Aorta (tissue), 5 donors: ENCODE measurements at regions not wholly inside any gene's neighbourhood (a gene's known extent, or its start where the extent isn't known, plus 50 kb on each side); places are given as distances from the start of the nearest gene placed in this dataset.

Experiments used
- ATAC-seq: fragments of 200-7000 bp; cut with Tn5 transposase; one replicate; pipeline ENCODE4 v1.9.1; 2022; ENCODE audit warnings: moderate library complexity; ENCODE audit not compliant: low FRiP score
- DNase-seq, 2 donors: peaks; one replicate each; pipeline ENCODE4 v3.0.0-alpha.2; 2020
- H3K27ac ChIP-seq, 2 donors: one replicate each; pipeline ENCODE4 v1.5.1; 2013; ENCODE audit warnings: low read length in 2 of 2, mild to moderate bottlenecking in 2 of 2, moderate library complexity in 2 of 2, control low read depth in 1 of 2, inconsistent platforms in 1 of 2, low read depth in 1 of 2
- H3K27me3 ChIP-seq, 2 donors: one replicate each; pipeline ENCODE4 v1.6.1; 2013; ENCODE audit warnings: control low read depth in 1 of 2, low read length in 1 of 2, mild to moderate bottlenecking in 1 of 2, moderate library complexity in 1 of 2; ENCODE audit not compliant: insufficient read depth in 2 of 2, control insufficient read depth in 1 of 2
- H3K36me3 ChIP-seq, 2 donors: one replicate each; pipeline ENCODE4 v1.6.1; 2013; ENCODE audit warnings: control low read depth in 1 of 2, low read length in 1 of 2, mild to moderate bottlenecking in 1 of 2; ENCODE audit not compliant: insufficient read depth in 2 of 2, control insufficient read depth in 1 of 2
- H3K4me1 ChIP-seq, 2 donors: one replicate each; pipeline ENCODE4 v1.6.1; 2013; ENCODE audit warnings: low read length in 2 of 2, control low read depth in 1 of 2, mild to moderate bottlenecking in 1 of 2, moderate library complexity in 1 of 2; ENCODE audit not compliant: insufficient read depth in 2 of 2, control insufficient read depth in 1 of 2
- H3K4me3 ChIP-seq, 2 donors: one replicate each; pipeline ENCODE4 v1.5.1; 2013; ENCODE audit warnings: low read length in 2 of 2, control low read depth in 1 of 2, mild to moderate bottlenecking in 1 of 2
- H3K9me3 ChIP-seq: one replicate; pipeline ENCODE4 v1.6.1; 2013; ENCODE audit warnings: mild to moderate bottlenecking, low read length; ENCODE audit not compliant: control insufficient read depth
- WGBS, 2 donors: extraction: QIAGEN DNeasy Blood & Tissue Kit; methylation state at CpG; one replicate each; pipeline ENCODE4 v1.1.7; 2013; 5-methylcytosine and 5-hydroxymethylcytosine counted together
- intact Hi-C, 2 donors: fragments of 100-400 bp; cut with DNase I; formaldehyde crosslinking; loops; one replicate each; pipeline versions ENCODE4 v1.14.2 to v1.15.0; 2022
- donor health status: healthy with polysubstance abuse.
- donor health status: Bipolar disorder and iron deficiency.
- donor health status: DM: no; HTN: no; CAD: no.
- donor health status: DM: no; HTN: no; CAD: no.
- donor health status: DM: yes; HTN: yes; CAD: no.

DNA sequence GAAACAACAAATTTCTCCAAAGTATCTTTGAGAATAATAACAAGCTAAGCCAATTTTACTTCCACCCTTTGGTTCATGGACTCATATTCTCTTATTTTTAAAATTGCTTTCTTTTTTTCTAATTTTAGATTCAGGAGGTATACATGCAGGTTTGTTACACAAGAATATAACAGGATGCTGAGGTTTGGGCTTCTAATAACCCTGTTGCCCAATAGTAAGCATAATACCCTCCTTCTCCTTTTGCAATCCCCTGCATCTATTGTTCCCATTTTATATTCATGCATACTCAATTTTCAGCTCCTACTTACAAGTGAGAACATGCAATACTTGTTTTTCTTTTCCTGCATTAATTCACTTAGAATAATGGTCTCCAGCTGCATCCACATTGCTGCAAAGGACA is 202.3 kb upstream of the FSTL5 start:
- no peaks in the 10 kb centered on the region for H3K36me3 ChIP-seq
- H3K4me1 ChIP-seq = no peaks in the 10 kb centered on the region
- no peaks in the 10 kb centered on the region for H3K27me3 ChIP-seq
- no peak for DNase-seq
- H3K4me3 ChIP-seq = no peak overlapping the region
- no peaks in the 10 kb centered on the region for H3K9me3 ChIP-seq
- intact Hi-C loops = no loop called here
- no peak overlapping the region for H3K27ac ChIP-seq
- ATAC-seq = no peak

DNA sequence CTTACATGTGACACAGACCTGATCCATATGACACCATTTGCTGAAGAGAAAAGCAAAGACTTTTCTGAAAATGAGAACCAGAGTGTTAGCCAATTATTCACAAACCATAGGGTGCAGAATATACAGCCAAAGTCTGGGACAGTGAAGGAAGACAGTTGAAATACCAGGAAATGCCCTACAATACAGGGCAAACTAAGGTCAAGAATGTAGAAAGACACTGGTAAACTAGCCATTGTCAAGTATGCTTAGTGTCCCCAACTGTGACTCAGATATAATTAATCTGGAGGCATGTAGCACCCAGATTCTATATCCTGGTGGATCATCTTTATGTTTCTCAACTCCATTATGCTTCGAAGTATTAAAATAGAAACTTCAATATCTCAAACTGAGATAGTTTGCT is 200.9 kb upstream of the FSTL5 start:
- ATAC-seq = no peak
- no peak for DNase-seq
- H3K9me3 ChIP-seq = no peaks in the 10 kb centered on the region
- WGBS, 2 donors = 89% methylated on average over 1 of the region's 1 CpG
- H3K27me3 ChIP-seq = no peaks in the 10 kb centered on the region
- no peaks in the 10 kb centered on the region for H3K4me1 ChIP-seq
- intact Hi-C loops = no loop called here
- H3K4me3 ChIP-seq = no peak overlapping the region
- H3K27ac ChIP-seq = no peak overlapping the region
- no peaks in the 10 kb centered on the region for H3K36me3 ChIP-seq

DNA sequence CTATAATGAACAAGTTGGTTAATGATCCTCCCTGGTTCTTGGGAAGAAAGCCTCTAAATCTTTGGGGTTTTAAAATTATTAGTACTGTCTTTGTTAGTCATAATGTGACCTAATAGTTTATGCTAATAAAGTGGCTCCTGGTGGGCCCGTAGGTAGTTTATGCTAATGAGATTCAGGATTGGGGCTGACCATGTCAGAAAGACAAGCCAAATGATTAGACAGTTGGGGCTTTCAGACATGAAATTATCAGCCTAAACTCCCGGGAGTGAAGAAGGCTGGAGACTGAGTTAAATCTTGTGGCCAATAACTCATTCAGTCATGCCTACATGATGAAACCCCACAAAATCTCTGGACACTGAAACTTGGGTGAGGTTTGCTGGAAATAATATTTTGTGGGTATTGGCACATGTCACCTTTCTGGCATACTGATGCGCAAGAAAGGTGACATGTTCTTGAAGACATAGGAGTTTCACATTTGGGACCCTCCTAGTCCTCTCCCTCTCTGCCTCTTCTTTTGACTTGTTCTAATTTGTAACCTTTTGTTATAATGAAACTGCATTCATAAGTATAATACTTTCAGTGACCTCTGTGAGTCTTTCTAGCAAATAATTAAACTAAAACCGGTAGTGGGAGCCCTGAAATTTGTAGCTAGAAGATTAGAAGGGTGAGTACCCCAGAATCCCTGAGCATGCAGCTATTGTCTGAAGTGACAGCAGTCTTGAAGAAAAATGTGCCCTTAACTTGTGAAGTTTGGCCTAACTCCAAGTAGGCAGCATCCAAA is 196.8 kb upstream of the FSTL5 start:
- DNase-seq = no peak
- Histone ChIP-seq H3K9me3 (no peaks in the 10 kb centered on the region), H3K27me3 (no peaks in the 10 kb centered on the region), H3K36me3 (no peaks in the 10 kb centered on the region), H3K27ac (no peak overlapping the region), H3K4me3 (no peak overlapping the region), H3K4me1 (no peaks in the 10 kb centered on the region)
- no peak for ATAC-seq
- intact Hi-C loops = no loop called here
- 82% methylated on average over 4 of the region's 4 CpGs for WGBS, 2 donors

DNA sequence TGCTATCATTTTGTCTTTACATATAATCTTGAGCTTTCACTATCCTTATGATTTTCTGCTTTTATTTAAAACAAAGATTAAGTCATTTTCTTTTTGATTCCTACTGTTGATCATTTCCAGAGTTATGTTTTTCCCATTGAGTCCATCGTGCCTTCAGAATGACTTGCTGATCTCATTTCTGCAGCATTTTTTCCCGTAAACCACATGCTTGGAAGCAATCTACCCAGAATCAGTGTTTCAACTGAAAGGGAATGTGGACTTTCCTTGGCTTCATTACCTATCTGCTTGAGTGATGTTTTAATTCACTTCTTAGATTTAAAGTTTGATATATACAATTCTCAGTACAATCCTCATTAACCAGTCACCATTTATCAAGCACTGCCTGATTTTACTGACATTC is 192.4 kb upstream of the FSTL5 start:
- ATAC-seq (no peak), DNase-seq (no peak)
- Histone ChIP-seq H3K9me3 (no peaks in the 10 kb centered on the region), H3K27me3 (no peaks in the 10 kb centered on the region), H3K4me3 (no peak overlapping the region), H3K4me1 (no peaks in the 10 kb centered on the region), H3K36me3 (no peaks in the 10 kb centered on the region), H3K27ac (no peak overlapping the region)
- intact Hi-C loops = no loop called here
- 6 to 8% methylated on average over 2 of the region's 2 CpGs for WGBS, 2 donors

DNA sequence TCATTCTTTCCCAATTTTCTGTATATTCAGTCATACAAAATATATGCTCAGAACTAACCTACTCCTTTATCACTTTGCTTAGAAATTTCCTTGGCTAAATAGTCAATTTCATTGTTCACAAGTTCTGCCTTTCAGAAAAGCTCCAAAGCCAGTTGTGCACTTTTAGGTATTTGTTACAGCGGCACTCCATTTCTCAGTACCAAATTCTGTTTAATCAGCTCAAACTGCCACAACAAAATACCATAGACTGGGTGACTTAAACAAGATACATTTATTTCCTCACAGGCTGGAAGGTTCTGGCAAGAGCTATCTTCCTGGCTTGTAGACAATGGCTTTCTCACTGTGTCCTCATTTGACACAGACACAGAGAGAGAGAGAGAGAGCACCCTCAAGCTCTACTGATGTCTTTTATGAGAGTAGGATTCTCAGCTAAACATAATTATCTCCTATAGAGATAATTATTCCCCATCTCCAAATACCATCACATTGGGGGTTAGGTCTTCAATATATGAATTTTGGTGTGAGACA is 188.8 kb upstream of the FSTL5 start:
- H3K4me3 ChIP-seq = no peak overlapping the region
- no peak overlapping the region for H3K27ac ChIP-seq
- DNase-seq (no peak), ATAC-seq (no peak)
- intact Hi-C loops = no loop called here
- no peaks in the 10 kb centered on the region for H3K36me3 ChIP-seq
- no peaks in the 10 kb centered on the region for H3K4me1 ChIP-seq
- no peaks in the 10 kb centered on the region for H3K9me3 ChIP-seq
- H3K27me3 ChIP-seq = no peaks in the 10 kb centered on the region
- WGBS, 2 donors = 92 to 94% methylated on average over 1 of the region's 1 CpG

DNA sequence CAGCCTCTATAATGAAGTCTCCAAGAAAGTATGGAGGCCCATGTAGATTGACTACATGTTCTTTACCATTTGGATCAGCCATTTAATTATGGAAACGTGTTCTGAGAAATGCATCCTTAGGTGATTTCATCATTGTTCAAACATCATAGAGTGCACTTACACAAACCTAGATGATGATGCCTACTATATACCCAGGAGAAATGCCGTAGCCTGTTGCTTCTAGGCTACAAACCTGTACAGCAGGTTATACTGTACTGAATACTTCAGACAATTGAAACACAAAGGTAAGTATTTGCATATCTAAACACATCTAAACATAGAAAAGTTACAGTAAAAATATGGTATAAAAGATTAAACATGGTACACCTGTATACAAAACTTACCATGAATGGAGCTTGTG is 186.5 kb upstream of the FSTL5 start:
- Histone ChIP-seq H3K4me3 (no peak overlapping the region), H3K36me3 (no peaks in the 10 kb centered on the region), H3K9me3 (no peaks in the 10 kb centered on the region), H3K27me3 (no peaks in the 10 kb centered on the region), H3K27ac (no peak overlapping the region), H3K4me1 (no peaks in the 10 kb centered on the region)
- intact Hi-C loops = no loop called here
- 31 to 50% methylated on average over 2 of the region's 2 CpGs for WGBS, 2 donors
- ATAC-seq = no peak
- no peak for DNase-seq

DNA sequence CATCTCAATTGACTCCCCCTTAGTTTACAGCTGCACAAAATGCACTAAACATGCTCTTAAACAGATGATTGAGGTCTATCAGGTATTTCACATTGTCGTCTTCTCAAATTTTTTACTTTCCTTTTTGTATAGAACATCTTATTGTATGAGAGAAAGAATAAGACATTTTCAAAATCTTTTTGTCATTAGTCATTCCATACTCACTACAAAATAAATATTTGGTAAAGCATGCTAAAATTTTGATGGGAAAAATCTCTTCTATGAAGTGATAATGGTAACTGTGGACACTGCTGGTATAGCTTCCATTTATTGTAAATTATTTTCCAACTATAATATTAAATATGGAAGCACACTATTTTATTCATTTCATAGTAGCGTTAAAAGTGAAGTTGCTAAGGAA is 185.6 kb upstream of the FSTL5 start:
- H3K36me3 ChIP-seq = no peaks in the 10 kb centered on the region
- DNase-seq (no peak), ATAC-seq (no peak)
- no peaks in the 10 kb centered on the region for H3K4me1 ChIP-seq
- intact Hi-C loops = no loop called here
- no peak overlapping the region for H3K27ac ChIP-seq
- no peaks in the 10 kb centered on the region for H3K9me3 ChIP-seq
- H3K4me3 ChIP-seq = no peak overlapping the region
- WGBS, 2 donors = 81 to 83% methylated on average over 2 of the region's 2 CpGs
- H3K27me3 ChIP-seq = no peaks in the 10 kb centered on the region

DNA sequence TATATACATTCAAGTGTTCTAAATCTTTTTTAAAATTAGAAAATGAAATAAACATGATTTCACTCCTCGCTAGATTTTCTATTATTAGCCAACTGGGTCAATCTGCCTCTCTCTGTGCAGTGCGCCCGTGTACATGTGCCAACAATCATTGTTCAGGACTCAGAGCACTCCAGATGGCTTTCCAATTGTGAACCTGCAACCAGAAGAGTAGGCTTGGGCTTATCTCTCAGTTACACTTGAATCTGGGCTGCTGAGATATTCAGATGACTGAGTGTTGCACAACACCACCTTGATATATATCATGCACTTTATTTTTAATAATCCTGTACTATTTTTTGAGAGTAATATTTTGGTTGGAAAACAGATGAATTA is 184.0 kb upstream of the FSTL5 start:
- Histone ChIP-seq H3K36me3 (no peaks in the 10 kb centered on the region), H3K9me3 (no peaks in the 10 kb centered on the region), H3K4me1 (no peaks in the 10 kb centered on the region), H3K4me3 (no peak overlapping the region), H3K27ac (no peak overlapping the region), H3K27me3 (no peaks in the 10 kb centered on the region)
- no peak for DNase-seq
- WGBS, 2 donors = 2 to 9% methylated on average over 3 of the region's 3 CpGs
- ATAC-seq = no peak
- intact Hi-C loops = no loop called here

DNA sequence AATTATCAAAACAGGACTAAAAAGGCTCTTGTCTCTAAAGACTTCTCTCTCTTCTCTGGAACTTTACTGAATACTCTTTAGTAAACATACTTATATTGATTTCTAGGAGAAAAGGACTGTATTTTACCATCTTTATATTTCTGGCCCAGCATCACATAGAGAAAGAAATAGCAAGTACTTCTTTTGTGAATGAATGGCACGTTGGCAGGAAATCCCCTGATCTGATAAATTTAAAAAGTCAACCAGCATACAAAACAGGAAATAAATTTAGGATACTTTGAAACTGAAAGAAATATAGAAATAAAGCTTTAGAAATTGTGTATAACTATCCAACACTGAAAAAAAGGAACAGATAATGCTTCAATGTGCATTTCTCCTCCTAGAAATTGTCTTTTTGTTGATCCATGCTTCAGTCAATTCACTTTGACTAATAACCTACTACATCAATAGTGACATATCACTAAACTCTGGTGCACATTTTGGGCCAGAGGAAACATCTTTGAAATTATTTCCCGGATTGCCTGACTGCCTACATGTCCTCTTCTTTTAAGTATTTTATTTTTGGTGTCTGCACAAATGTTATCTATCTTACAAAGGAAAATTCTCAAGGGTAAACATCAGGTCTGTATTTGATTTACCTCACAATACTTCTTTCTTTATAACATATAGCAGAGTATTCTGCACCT is 183.5 kb upstream of the FSTL5 start:
- 6 to 21% methylated on average over 2 of the region's 2 CpGs for WGBS, 2 donors
- H3K36me3 ChIP-seq = no peaks in the 10 kb centered on the region
- ATAC-seq (no peak), DNase-seq (no peak)
- H3K27me3 ChIP-seq = no peaks in the 10 kb centered on the region
- H3K27ac ChIP-seq = no peak overlapping the region
- H3K4me1 ChIP-seq = no peaks in the 10 kb centered on the region
- no peak overlapping the region for H3K4me3 ChIP-seq
- no peaks in the 10 kb centered on the region for H3K9me3 ChIP-seq
- intact Hi-C loops = no loop called here
